ENCODE measurements at regions not wholly inside any gene's neighbourhood (a gene's known extent, or its start where the extent isn't known, plus 50 kb on each side); places are given as distances from the start of the nearest gene placed in this dataset.
A peak's percentile ranks its signal among the peaks of the same experiment; 100 is the strongest.

DNA sequence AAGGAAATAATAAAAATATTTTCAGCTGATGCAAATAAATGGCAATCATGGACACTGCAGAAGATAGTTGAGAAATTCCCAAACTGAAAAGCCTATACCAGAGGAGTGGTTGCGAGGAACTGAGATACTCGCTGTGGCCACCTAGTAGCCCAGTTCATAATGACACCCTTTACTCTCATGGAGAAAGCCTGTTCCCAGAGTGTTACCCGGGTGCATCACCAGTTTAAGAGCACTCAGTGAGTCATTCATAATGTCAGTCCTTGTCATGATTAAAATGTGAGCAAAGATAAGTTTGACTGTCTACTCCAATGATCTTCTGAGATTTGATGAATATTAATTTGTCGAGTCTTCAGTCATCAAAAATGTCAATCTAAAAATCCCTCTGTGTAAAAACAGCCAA is 138.4 kb upstream of the LRRC3B start:
- Histone ChIP-seq H2BK12ac (ENCODE audit: low read depth, low read length) (no peak overlapping the region), H3K23me2 (ENCODE audit: low read depth, low read length) (no peaks in the 10 kb centered on the region), H3K4me1 (replicated peaks in 1 of 4; ENCODE audit: control insufficient read depth in 3 of 4, insufficient read depth in 4 of 4, low read length in 3 of 4) (no peaks in the 10 kb centered on the region), H3K14ac (ENCODE audit: insufficient read length) (no peak overlapping the region), H2BK20ac (ENCODE audit: low read length) (no peak overlapping the region), H2BK120ac (replicated peaks; ENCODE audit: low read depth, low read length) (no peak overlapping the region), H3K9ac (replicated peaks in 1 of 4; ENCODE audit: extremely low read depth in 1 of 4, low read depth in 3 of 4, low read length in 3 of 4) (no peak overlapping the region), H2AK5ac (ENCODE audit: low read depth, low read length) (no peak overlapping the region), H4K91ac (replicated peaks; ENCODE audit: insufficient read length, low read length) (no peak overlapping the region), H4K5ac (ENCODE audit: insufficient read length, low read depth, low read length) (no peak overlapping the region), H3K79me1 (ENCODE audit: low read depth, low read length) (no peaks in the 10 kb centered on the region), H4K20me1 (replicated peaks in 1 of 2; ENCODE audit: control insufficient read depth in 1 of 2, insufficient read depth in 2 of 2, low read length in 2 of 2) (no peaks in the 10 kb centered on the region), H2BK5ac (ENCODE audit: low read depth, low read length) (no peak overlapping the region), H3K4me2 (ENCODE audit: insufficient read depth in 1 of 2, low read depth in 2 of 2, low read length in 2 of 2) (no peak overlapping the region), H3K9me3 (ENCODE audit: insufficient read depth in 2 of 2, low read depth in 1 of 2, low read length in 1 of 2) (no peaks in the 10 kb centered on the region), H3K23ac (ENCODE audit: insufficient read length) (no peak overlapping the region), H4K8ac (ENCODE audit: extremely low read depth, insufficient read depth, low read length) (no peak overlapping the region), H3K4me3 (ENCODE audit: extremely low read depth in 1 of 4, insufficient read depth in 2 of 4, low read depth in 3 of 4, low read length in 4 of 4) (no peak overlapping the region), H3K18ac (ENCODE audit: extremely low read depth, low read length) (no peak overlapping the region), H3K27me3 (replicated peaks in 1 of 4; ENCODE audit: control insufficient read depth in 3 of 4, extremely low read depth in 1 of 4, insufficient read depth in 3 of 4, low read length in 3 of 4) (no peaks in the 10 kb centered on the region), H2BK15ac (ENCODE audit: low read length) (no peak overlapping the region), H3K27ac (ENCODE audit: low read depth, low read length) (no peak overlapping the region), H3K4ac (replicated peaks; ENCODE audit: insufficient read length, low read depth, low read length) (no peak overlapping the region), H3K56ac (replicated peaks; ENCODE audit: insufficient read length, low read depth, low read length) (no peak overlapping the region), H3K79me2 (ENCODE audit: control insufficient read depth in 1 of 2, insufficient read depth in 2 of 2, low read length in 2 of 2) (no peaks in the 10 kb centered on the region), H2AFZ (ENCODE audit: low read length) (no peak overlapping the region), H3K36me3 (ENCODE audit: control insufficient read depth in 2 of 4, insufficient read depth in 4 of 4, low read length in 3 of 4) (no peaks in the 10 kb centered on the region)
- WGBS, 2 experiments (ENCODE audit: extremely low coverage in 1 of 2, insufficient coverage in 1 of 2, insufficient read length in 1 of 2, insufficient replicate concordance in 2 of 2, low coverage in 1 of 2, low lambda C conversion rate in 2 of 2, missing lambda C conversion rate in 1 of 2): 81% methylated on average over 4 of the region's 4 CpGs; no CpG with 5 or more reads in 1 of the 2 experiments
- DNase-seq (ENCODE audit: low read depth in 1 of 2, low spot score in 2 of 2) (peak; percentile 5 to 54), FAIRE-seq (peak; percentile 28)
- POLR2A ChIA-PET (ENCODE audit: partially characterized antibody): no interaction called here
- CTCF ChIA-PET (ENCODE audit: partially characterized antibody): interaction anchor here (0.7 to 1.7 kb wide), 12 partner anchors 10 to 683 kb away, joined by 3 to 5 read pairs (median 3); no protein-coding TSS in a partner anchor
- TF ChIP-seq CBX5 (IDR thresholded peaks at IDR 0.05; ENCODE audit: low read depth, low read length) (no peak), HDAC6 (IDR thresholded peaks at IDR 0.05; ENCODE audit: low read depth, low read length) (no peak), ZNF274 (IDR thresholded peaks at IDR 0.05; ENCODE audit: borderline replicate concordance, extremely low read depth, low read length) (no peak), TBP (IDR thresholded peaks at IDR 0.05; ENCODE audit: low read depth, low read length) (no peak), CHD2 (IDR thresholded peaks at IDR 0.05; ENCODE audit: low read length) (no peak), NRF1 (IDR thresholded peaks at IDR 0.05; ENCODE audit: low read depth, low read length) (no peak), RBBP5 (IDR thresholded peaks at IDR 0.05; ENCODE audit: borderline replicate concordance, low read depth, low read length) (no peak), JUN (IDR thresholded peaks at IDR 0.05; ENCODE audit: low read depth, low read length) (no peak), RXRA (IDR thresholded peaks at IDR 0.05; ENCODE audit: insufficient read depth, low read depth, low read length) (no peak), TEAD4 (IDR thresholded peaks at IDR 0.05; ENCODE audit: low read depth, low read length) (no peak)
- TF ChIP-seq, protein P1, sequence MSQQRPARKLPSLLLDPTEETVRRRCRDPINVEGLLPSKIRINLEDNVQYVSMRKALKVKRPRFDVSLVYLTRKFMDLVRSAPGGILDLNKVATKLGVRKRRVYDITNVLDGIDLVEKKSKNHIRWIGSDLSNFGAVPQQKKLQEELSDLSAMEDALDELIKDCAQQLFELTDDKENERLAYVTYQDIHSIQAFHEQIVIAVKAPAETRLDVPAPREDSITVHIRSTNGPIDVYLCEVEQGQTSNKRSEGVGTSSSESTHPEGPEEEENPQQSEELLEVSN (IDR thresholded peaks at IDR 0.05): no peak
- TF ChIP-seq, protein P2, sequence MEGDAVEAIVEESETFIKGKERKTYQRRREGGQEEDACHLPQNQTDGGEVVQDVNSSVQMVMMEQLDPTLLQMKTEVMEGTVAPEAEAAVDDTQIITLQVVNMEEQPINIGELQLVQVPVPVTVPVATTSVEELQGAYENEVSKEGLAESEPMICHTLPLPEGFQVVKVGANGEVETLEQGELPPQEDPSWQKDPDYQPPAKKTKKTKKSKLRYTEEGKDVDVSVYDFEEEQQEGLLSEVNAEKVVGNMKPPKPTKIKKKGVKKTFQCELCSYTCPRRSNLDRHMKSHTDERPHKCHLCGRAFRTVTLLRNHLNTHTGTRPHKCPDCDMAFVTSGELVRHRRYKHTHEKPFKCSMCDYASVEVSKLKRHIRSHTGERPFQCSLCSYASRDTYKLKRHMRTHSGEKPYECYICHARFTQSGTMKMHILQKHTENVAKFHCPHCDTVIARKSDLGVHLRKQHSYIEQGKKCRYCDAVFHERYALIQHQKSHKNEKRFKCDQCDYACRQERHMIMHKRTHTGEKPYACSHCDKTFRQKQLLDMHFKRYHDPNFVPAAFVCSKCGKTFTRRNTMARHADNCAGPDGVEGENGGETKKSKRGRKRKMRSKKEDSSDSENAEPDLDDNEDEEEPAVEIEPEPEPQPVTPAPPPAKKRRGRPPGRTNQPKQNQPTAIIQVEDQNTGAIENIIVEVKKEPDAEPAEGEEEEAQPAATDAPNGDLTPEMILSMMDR (IDR thresholded peaks at IDR 0.05; ENCODE audit: control extremely low read depth in 1 of 3, insufficient read depth in 1 of 3, low read depth in 1 of 3, low read length in 3 of 3): peak; percentile 31 to 70 (median 64)
